ENCODE measurements at regions not wholly inside any gene's neighbourhood (a gene's known extent, or its start where the extent isn't known, plus 50 kb on each side); places are given as distances from the start of the nearest gene placed in this dataset.

DNA sequence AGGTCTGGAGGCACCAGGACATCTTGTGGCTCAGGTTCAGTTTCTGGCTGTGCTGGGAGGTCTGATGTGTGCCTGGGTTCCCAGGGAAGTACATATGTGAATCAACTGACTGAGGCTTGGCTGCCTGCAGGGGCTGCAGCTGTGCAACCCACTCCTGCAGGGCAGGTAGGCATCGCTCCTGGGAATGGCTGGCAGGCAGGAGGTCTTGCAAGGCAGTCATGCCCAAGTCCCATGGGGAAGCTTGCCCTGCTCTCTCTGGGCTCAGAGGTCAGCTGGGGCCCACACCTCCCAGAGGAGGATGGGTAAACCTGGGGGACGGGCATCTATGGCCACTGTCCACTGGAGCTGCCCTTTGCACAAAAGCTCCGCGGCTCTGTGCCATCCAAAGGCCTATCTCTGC lies 1141.8 kb downstream of the SLITRK1 start:
- TF ChIP-seq, protein P1, sequence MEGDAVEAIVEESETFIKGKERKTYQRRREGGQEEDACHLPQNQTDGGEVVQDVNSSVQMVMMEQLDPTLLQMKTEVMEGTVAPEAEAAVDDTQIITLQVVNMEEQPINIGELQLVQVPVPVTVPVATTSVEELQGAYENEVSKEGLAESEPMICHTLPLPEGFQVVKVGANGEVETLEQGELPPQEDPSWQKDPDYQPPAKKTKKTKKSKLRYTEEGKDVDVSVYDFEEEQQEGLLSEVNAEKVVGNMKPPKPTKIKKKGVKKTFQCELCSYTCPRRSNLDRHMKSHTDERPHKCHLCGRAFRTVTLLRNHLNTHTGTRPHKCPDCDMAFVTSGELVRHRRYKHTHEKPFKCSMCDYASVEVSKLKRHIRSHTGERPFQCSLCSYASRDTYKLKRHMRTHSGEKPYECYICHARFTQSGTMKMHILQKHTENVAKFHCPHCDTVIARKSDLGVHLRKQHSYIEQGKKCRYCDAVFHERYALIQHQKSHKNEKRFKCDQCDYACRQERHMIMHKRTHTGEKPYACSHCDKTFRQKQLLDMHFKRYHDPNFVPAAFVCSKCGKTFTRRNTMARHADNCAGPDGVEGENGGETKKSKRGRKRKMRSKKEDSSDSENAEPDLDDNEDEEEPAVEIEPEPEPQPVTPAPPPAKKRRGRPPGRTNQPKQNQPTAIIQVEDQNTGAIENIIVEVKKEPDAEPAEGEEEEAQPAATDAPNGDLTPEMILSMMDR (IDR thresholded peaks at IDR 0.05), result no peak
- no peak for TF ChIP-seq POLR2A (IDR thresholded peaks at IDR 0.05)
